NCI-H2081 treated with DMSO at 0.1 percent for 48 hours (cell line): ENCODE measurements at regions not wholly inside any gene's neighbourhood (a gene's known extent, or its start where the extent isn't known, plus 50 kb on each side); places are given as distances from the start of the nearest gene placed in this dataset.
"Not testable (repeated sequence)": the region's sequence is repeated elsewhere in the genome, so short reads cannot be mapped to it uniquely, and the experiment has no call there.

ENCODE experiments used
- DNase-seq: peaks from one replicate; lab custom pipeline; 2025; lab: John Stamatoyannopoulos, UW

DNA sequence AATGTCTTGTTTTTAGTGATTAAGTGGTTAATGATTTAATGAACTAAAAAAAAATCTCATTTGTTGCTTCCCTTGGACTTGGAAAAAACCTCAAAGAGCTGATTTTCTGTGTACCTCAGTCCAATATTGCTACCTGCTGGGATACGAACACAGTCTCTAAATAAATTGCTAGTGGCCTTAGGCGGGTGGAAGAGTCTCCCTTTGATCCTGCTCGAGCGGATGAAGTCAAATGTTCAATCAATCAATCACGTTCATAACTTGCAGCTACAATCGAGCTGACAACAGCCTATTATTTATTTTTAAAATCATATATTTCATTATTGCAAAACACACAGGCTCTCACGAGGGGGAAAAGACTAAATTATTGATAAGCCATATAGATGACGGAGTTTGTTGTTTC lies 57.3 kb upstream of the HABP2 start:
- no peak for DNase-seq

GRCh38 chr10:113496111-113497109 lies 56.4 kb upstream of the HABP2 start:
- DNase-seq: no peak

GRCh38 chr10:113497198-113497597 lies 55.7 kb upstream of the HABP2 start:
- no peak for DNase-seq

DNA sequence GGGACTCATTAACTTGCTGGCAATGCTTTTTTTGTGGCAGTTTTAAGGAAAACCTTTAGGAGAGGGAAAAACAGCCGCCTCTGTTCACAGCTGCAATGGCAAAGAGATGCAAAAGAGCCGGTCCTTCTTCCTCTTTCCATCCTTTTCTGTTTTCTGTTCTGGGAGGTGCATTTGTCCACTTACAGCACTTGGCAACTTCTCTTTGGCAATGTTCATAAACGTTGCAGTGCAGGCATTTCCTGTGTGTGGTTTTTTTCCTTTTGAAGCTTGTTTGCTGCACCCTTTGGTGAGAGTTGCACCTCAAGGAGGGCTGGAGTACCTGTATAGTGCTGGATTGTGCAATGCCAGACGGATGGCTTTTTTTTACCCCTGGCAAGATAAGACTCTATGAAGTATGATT lies 53.9 kb upstream of the HABP2 start:
- DNase-seq: no peak

- no peak for DNase-seq
Measured at GRCh38 chr10:113499806-113500205, 53.0 kb upstream of the HABP2 start.

DNA sequence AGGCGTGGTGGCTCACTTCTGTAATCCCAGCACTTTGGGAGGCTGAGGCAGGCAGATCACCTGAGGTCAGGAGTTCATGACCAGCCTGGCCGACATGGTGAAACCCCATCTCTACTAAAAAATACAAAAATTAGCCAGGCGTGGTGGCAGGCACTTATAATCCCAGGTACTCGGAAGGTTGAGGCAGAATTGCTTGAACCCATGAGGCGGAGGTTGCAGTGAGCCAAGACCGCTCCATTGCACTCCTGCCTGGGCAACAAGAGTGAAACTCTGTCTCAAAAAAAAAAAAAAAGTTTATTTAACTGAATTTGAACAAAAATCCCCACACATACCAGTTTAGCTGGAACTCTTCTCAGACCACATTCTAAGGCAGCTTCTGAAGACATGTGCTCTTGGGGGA lies 51.8 kb upstream of the HABP2 start:
- DNase-seq: not testable (repeated sequence)
